K562 (cell line): ENCODE measurements at regions not wholly inside any gene's neighbourhood (a gene's known extent, or its start where the extent isn't known, plus 50 kb on each side); places are given as distances from the start of the nearest gene placed in this dataset.

Experiments used
- ATAC-seq: fragments of 200-7000 bp; cut with Tn5 transposase; 3 replicates; pipeline ENCODE4 v1.9.1; 2020; ENCODE audit warnings: moderate library complexity
- BruUV-seq: library from RNA; stranded (reverse); fragments of 400-500 nt; replicated peaks from 2 replicates; lab custom pipeline; 2021; lab: Mats Ljungman, UMichigan
- CTCF ChIA-PET: fragments of 300-600 bp; formaldehyde crosslinking; extraction: SDS; loops from one replicate; lab custom pipeline; 2021; ENCODE audit warnings: low intra/inter-chr PET ratio; lab: Yijun Ruan, JAX
- POLR2A ChIA-PET: fragments of 300-600, 350-650 bp; sonication (Branson Sonifier 250); formaldehyde crosslinking; extraction: SDS; loops from one replicate; lab custom pipeline; 2021; ENCODE audit warnings: antibody characterized with exemption, inconsistent platforms; lab: Yijun Ruan, JAX
- DNase-seq, 4 experiments: peaks; one replicate each; pipeline versions ENCODE4 v3.0.0 to v3.0.0-alpha.2; 2011 to 2018; ENCODE audit warnings: low spot score in 3 of 4, mixed read lengths in 3 of 4; ENCODE audit errors: extremely low read depth in 1 of 4
- FAIRE-seq: peaks from 2 replicates; lab custom pipeline; 2011; peaks lifted over from hg19 to GRCh38; lab: Jason Lieb, UNC
- H2AFZ ChIP-seq: 2 replicates; pipeline ENCODE4 v1.6.0; 2011; ENCODE audit warnings: low read depth, low read length, control low read depth, inconsistent platforms
- H3K27ac ChIP-seq: fragments of 200-600 bp; 3 replicates; pipeline ENCODE4 v1.8.0; 2011; ENCODE audit warnings: low read depth, mild to moderate bottlenecking, control low read depth, inconsistent platforms, low read length, moderate library complexity, mixed read lengths; ENCODE audit errors: extremely low read depth
- H3K27me3 ChIP-seq, 2 experiments: fragments of 300-600 bp in 1 of 2; 2 replicates in 1 of 2; 3 replicates in 1 of 2; pipeline versions ENCODE4 v1.6.0 to v1.8.0; 2011; ENCODE audit warnings: inconsistent platforms in 2 of 2, low read length in 2 of 2, mild to moderate bottlenecking in 1 of 2, mixed read lengths in 1 of 2, moderate library complexity in 1 of 2; ENCODE audit not compliant: control insufficient read depth in 2 of 2, insufficient read depth in 2 of 2
- H3K36me3 ChIP-seq: fragments of 300-600 bp; 3 replicates; pipeline ENCODE4 v1.8.0; 2011; ENCODE audit warnings: mild to moderate bottlenecking, low read length, inconsistent platforms; ENCODE audit not compliant: control insufficient read depth, insufficient read depth
- H3K4me1 ChIP-seq, 2 experiments: fragments of 200-600 bp in 1 of 2; replicated peaks in 1 of 2; 2 replicates in 1 of 2; 3 replicates in 1 of 2; pipeline versions ENCODE4 v1.5.1 to v1.8.0; 2011; ENCODE audit warnings: inconsistent platforms in 2 of 2, low read length in 2 of 2, mild to moderate bottlenecking in 1 of 2, mixed read lengths in 1 of 2, moderate library complexity in 1 of 2; ENCODE audit not compliant: control insufficient read depth in 2 of 2, insufficient read depth in 2 of 2
- H3K4me2 ChIP-seq: 2 replicates; pipeline ENCODE4 v1.6.1; 2011; ENCODE audit warnings: low read length, control low read depth, inconsistent platforms, mixed read lengths; ENCODE audit not compliant: insufficient read depth
- H3K4me3 ChIP-seq: fragments of 200-600 bp; sonication (generic), shearing (Covaris generic); 2 replicates; pipeline ENCODE4 v1.5.1; 2016; ENCODE audit warnings: control low read depth, inconsistent platforms
- H3K79me2 ChIP-seq: fragments of 200-600 bp; 3 replicates; pipeline ENCODE4 v1.8.0; 2011; ENCODE audit warnings: low read length, inconsistent platforms; ENCODE audit not compliant: control insufficient read depth, insufficient read depth
- H3K9ac ChIP-seq, 2 experiments: 2 replicates each; pipeline versions ENCODE4 v1.6.0 to v1.6.1; 2011; ENCODE audit warnings: low read depth in 2 of 2, low read length in 2 of 2, control low read depth in 1 of 2, inconsistent platforms in 1 of 2, mild to moderate bottlenecking in 1 of 2, mixed read lengths in 1 of 2; ENCODE audit not compliant: insufficient read depth in 1 of 2
- H3K9me1 ChIP-seq: one replicate; pipeline ENCODE4 v1.6.0; 2011; ENCODE audit warnings: inconsistent platforms, mild to moderate bottlenecking, low read length, moderate library complexity; ENCODE audit not compliant: control insufficient read depth, insufficient read depth
- H3K9me3 ChIP-seq: replicated peaks from 2 replicates; pipeline ENCODE4 v1.5.1; 2011; ENCODE audit warnings: low read depth, low read length, inconsistent platforms; ENCODE audit not compliant: control insufficient read depth, insufficient read depth
- H4K20me1 ChIP-seq: replicated peaks from 2 replicates; pipeline ENCODE4 v1.6.1; 2011; ENCODE audit warnings: low read length, inconsistent platforms, mixed read lengths; ENCODE audit not compliant: control insufficient read depth, insufficient read depth
- CCAR2 ChIP-seq: fragments of 200-400 bp; formaldehyde crosslinking; IDR thresholded peaks from 2 replicates; pipeline ENCODE4 v1.6.1; 2017; ENCODE audit warnings: mild to moderate bottlenecking, low read depth, low read length
- KDM2B ChIP-seq: fragments of 250-450 bp; sonication (Bioruptor Pico); IDR thresholded peaks from 2 replicates; pipeline ENCODE4 v1.8.0; 2021; ENCODE audit warnings: mild to moderate bottlenecking, moderate library complexity
- NFIX ChIP-seq: fragments of 250-450 bp; sonication (Bioruptor Pico); IDR thresholded peaks from 2 replicates; pipeline ENCODE4 v1.4.0; 2020; ENCODE audit warnings: low read depth, mild to moderate bottlenecking, moderate library complexity
- POLR3A ChIP-seq: IDR thresholded peaks from 2 replicates; pipeline ENCODE4 v1.6.1; 2011; ENCODE audit warnings: borderline replicate concordance, mild to moderate bottlenecking, moderate library complexity; ENCODE audit not compliant: insufficient read length, insufficient read depth; ENCODE audit errors: extremely low read depth
- SMAD2 ChIP-seq: fragments of 150-350 bp; IDR thresholded peaks from 2 replicates; pipeline ENCODE4 v1.6.1; 2014; ENCODE audit warnings: low read depth, mild to moderate bottlenecking, low read length
- ZNF165 ChIP-seq: fragments of 250-450 bp; sonication (Bioruptor Pico); IDR thresholded peaks from 2 replicates; pipeline ENCODE4 v1.4.0; 2020; ENCODE audit warnings: borderline replicate concordance
- ZNF174 ChIP-seq: fragments of 250-450 bp; sonication (Bioruptor Pico); IDR thresholded peaks from 2 replicates; pipeline ENCODE4 v1.4.0; 2020; ENCODE audit warnings: mild to moderate bottlenecking
- ZNF23 ChIP-seq: fragments of 250-450 bp; sonication (Bioruptor Pico); IDR thresholded peaks from 2 replicates; pipeline ENCODE4 v1.4.0; 2020; ENCODE audit warnings: mild to moderate bottlenecking
- ZNF668 ChIP-seq: fragments of 250-450 bp; sonication (Bioruptor Pico); IDR thresholded peaks from 2 replicates; pipeline ENCODE4 v1.8.0; 2022; ENCODE audit warnings: mild to moderate bottlenecking, inconsistent platforms
- WGBS: fragments of 100-300 bp; shearing (Covaris generic); methylation state at CpG from one replicate; pipeline ENCODE4 v1.1.6; 2016; ENCODE audit warnings: low coverage, mixed read lengths; ENCODE audit not compliant: insufficient coverage; ENCODE audit errors: missing lambda C conversion rate; 5-methylcytosine and 5-hydroxymethylcytosine counted together
- in situ Hi-C: fragments of 300-500 bp; cut with MboI; formaldehyde crosslinking; loops from 4 replicates; pipeline ENCODE4 v1.15.0; 2018; ENCODE audit warnings: inconsistent platforms, mixed read lengths
- intact Hi-C: fragments of 100-400 bp; cut with micrococcal nuclease; formaldehyde crosslinking; loops from 2 replicates; pipeline ENCODE4 v1.14.2; 2022

DNA sequence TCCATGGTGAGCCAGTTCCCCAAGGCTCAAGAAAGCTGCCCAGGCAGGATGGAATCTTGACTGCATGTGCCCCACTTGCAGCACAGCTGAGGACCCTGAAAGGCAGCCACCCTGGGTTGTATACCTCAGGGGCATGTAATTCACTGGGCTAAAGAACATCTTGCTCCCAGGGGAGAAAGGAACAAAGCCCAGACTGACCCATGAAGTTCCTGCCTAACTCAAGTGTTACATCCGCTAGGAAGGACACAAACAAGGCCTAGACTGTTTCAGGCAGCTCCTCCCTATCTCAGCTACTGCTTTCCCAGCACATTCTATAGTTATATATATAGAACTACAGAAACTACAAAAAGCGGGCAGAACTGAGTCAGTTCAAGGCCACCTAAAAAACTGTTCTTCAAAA lies 69.0 kb downstream of the RBM43 start:
- H3K9ac ChIP-seq = no peak overlapping the region
- CTCF ChIA-PET = interaction anchor here (1.2 kb wide), 1 partner anchor 46 kb away, joined by 5 read pairs; no protein-coding TSS in a partner anchor
- H3K27ac ChIP-seq = no peak overlapping the region
- H3K4me2 ChIP-seq = no peak overlapping the region
- H3K4me3 ChIP-seq = no peak overlapping the region
- in situ Hi-C loops (no loop called here), intact Hi-C loops (no loop called here)
- ATAC-seq = no peak
- POLR2A ChIA-PET = interaction anchor here (1.0 to 1.6 kb wide), 2 partner anchors 9 to 13 kb away, joined by 3 to 4 read pairs; no protein-coding TSS in a partner anchor
- no peak overlapping the region for H2AFZ ChIP-seq
- no peaks in the 10 kb centered on the region for H3K36me3 ChIP-seq
- DNase-seq = no peak
- no peaks in the 10 kb centered on the region for H3K79me2 ChIP-seq
- TF ChIP-seq POLR3A (no peak), ZNF165 (CRISPR knock-in tag) (no peak), ZNF23 (CRISPR knock-in tag) (no peak), NFIX (CRISPR knock-in tag) (no peak), ZNF174 (CRISPR knock-in tag) (no peak), SMAD2 (no peak), ZNF668 (CRISPR knock-in tag) (no peak), CCAR2 (no peak), KDM2B (CRISPR knock-in tag) (no peak)
- no peaks in the 10 kb centered on the region for H3K9me3 ChIP-seq
- no peaks in the 10 kb centered on the region for H3K27me3 ChIP-seq
- H4K20me1 ChIP-seq = no peaks in the 10 kb centered on the region
- WGBS = 0% methylated on average over 2 of the region's 2 CpGs
- no peaks in the 10 kb centered on the region; a peak in 1 of 5 replicates for H3K4me1 ChIP-seq
- no TSS peak for BruUV-seq
- no peaks in the 10 kb centered on the region for H3K9me1 ChIP-seq
- FAIRE-seq = no peak
